HepG2 (cell line): ENCODE measurements at regions not wholly inside any gene's neighbourhood (a gene's known extent, or its start where the extent isn't known, plus 50 kb on each side); places are given as distances from the start of the nearest gene placed in this dataset.

Source experiments
- CTCF ChIP-seq: sonication (generic); formaldehyde crosslinking; IDR thresholded peaks from 2 replicates; pipeline ENCODE4 v1.5.0; 2020; ENCODE audit warnings: mild to moderate bottlenecking, missing genetic modification reagents, moderate library complexity
- NFE2L2 ChIP-seq: fragments of 150-350 bp; IDR thresholded peaks from 2 replicates; pipeline ENCODE4 v1.6.1; 2014; ENCODE audit warnings: low read length

- TF ChIP-seq CTCF (CRISPR knock-in tag) (no peak), NFE2L2 (no peak)
These were observed 425.5 kb downstream of the CBLN4 start for GRCh38 chr20:55579802-55580201.
